ENCODE measurements at regions not wholly inside any gene's neighbourhood (a gene's known extent, or its start where the extent isn't known, plus 50 kb on each side); places are given as distances from the start of the nearest gene placed in this dataset.

DNA sequence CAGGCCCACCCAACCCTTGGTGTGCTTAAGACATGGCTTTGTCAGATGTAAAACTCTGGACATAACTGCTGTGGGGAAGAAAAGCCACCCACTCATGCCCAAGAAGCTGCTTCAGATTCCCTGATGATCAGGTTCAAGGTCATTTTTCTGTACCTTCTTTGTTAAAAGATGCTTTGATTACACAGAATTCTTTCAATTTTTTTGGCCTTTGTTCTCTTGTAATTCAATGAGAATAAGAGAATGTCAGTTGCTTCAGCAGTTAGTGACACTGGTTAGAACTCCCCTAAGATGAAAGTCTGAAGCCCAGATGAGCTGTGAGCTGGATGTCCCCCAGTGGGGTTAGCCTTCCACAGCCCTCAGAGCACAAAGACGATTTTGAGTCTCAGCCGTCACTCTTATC is 152.7 kb downstream of the CHRM3 start:
- H3K27me3 ChIP-seq (ENCODE audit: insufficient read depth), result no peaks in the 10 kb centered on the region
- H3F3A ChIP-seq (replicated peaks; ENCODE audit: low read depth), result no peaks in the 10 kb centered on the region
- H3K9me2 ChIP-seq (ENCODE audit: insufficient read depth), result no peaks in the 10 kb centered on the region; the same call in 1 of the 2 replicates
- TF ChIP-seq ZNF331 (CRISPR knock-in tag; IDR thresholded peaks at IDR 0.05; ENCODE audit: low read depth) (no peak), CREB1 (CRISPR knock-in tag; IDR thresholded peaks at IDR 0.05; ENCODE audit: low read depth) (no peak), EZH2 (IDR thresholded peaks at IDR 0.05; ENCODE audit: low read depth, unreplicated experiment) (no peak), ZNF114 (CRISPR knock-in tag; IDR thresholded peaks at IDR 0.05) (no peak)
- TF ChIP-seq, protein P1, sequence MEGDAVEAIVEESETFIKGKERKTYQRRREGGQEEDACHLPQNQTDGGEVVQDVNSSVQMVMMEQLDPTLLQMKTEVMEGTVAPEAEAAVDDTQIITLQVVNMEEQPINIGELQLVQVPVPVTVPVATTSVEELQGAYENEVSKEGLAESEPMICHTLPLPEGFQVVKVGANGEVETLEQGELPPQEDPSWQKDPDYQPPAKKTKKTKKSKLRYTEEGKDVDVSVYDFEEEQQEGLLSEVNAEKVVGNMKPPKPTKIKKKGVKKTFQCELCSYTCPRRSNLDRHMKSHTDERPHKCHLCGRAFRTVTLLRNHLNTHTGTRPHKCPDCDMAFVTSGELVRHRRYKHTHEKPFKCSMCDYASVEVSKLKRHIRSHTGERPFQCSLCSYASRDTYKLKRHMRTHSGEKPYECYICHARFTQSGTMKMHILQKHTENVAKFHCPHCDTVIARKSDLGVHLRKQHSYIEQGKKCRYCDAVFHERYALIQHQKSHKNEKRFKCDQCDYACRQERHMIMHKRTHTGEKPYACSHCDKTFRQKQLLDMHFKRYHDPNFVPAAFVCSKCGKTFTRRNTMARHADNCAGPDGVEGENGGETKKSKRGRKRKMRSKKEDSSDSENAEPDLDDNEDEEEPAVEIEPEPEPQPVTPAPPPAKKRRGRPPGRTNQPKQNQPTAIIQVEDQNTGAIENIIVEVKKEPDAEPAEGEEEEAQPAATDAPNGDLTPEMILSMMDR (conservative IDR thresholded peaks at IDR 0.05; ENCODE audit: low read depth in 2 of 2), result no peak
- TF ChIP-seq, protein P2, sequence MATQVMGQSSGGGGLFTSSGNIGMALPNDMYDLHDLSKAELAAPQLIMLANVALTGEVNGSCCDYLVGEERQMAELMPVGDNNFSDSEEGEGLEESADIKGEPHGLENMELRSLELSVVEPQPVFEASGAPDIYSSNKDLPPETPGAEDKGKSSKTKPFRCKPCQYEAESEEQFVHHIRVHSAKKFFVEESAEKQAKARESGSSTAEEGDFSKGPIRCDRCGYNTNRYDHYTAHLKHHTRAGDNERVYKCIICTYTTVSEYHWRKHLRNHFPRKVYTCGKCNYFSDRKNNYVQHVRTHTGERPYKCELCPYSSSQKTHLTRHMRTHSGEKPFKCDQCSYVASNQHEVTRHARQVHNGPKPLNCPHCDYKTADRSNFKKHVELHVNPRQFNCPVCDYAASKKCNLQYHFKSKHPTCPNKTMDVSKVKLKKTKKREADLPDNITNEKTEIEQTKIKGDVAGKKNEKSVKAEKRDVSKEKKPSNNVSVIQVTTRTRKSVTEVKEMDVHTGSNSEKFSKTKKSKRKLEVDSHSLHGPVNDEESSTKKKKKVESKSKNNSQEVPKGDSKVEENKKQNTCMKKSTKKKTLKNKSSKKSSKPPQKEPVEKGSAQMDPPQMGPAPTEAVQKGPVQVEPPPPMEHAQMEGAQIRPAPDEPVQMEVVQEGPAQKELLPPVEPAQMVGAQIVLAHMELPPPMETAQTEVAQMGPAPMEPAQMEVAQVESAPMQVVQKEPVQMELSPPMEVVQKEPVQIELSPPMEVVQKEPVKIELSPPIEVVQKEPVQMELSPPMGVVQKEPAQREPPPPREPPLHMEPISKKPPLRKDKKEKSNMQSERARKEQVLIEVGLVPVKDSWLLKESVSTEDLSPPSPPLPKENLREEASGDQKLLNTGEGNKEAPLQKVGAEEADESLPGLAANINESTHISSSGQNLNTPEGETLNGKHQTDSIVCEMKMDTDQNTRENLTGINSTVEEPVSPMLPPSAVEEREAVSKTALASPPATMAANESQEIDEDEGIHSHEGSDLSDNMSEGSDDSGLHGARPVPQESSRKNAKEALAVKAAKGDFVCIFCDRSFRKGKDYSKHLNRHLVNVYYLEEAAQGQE (IDR thresholded peaks at IDR 0.05; ENCODE audit: unreplicated experiment), result no peak
- H3K36me3 Mint-ChIP-seq (ENCODE audit: low read depth), result no peaks in the 10 kb centered on the region
- no peak overlapping the region for H2AFZ ChIP-seq
- no peak overlapping the region for H3K4me3 Mint-ChIP-seq
- no peaks in the 10 kb centered on the region for H3K27me3 Mint-ChIP-seq (ENCODE audit: insufficient read depth, low read depth, poor library complexity)
- no peak for DNase-seq (ENCODE audit: low spot score)
- H3K36me3 ChIP-seq (ENCODE audit: insufficient read depth), result no peaks in the 10 kb centered on the region
- peaks cover 17% of the 10 kb centered on the region for H3K4me1 ChIP-seq (ENCODE audit: insufficient read depth)
- H3K4me3 ChIP-seq, result no peak overlapping the region
- H3K27ac Mint-ChIP-seq, result no peak overlapping the region
- H3K4me1 Mint-ChIP-seq, result peaks cover 16% of the 10 kb centered on the region
- H4K20me1 ChIP-seq (replicated peaks; ENCODE audit: insufficient read depth), result no peaks in the 10 kb centered on the region
- H3K79me2 ChIP-seq (replicated peaks; ENCODE audit: insufficient read depth), result no peaks in the 10 kb centered on the region
- H3K9me3 Mint-ChIP-seq, result no peaks in the 10 kb centered on the region
- H3K4me2 ChIP-seq, result no peak overlapping the region
- ATAC-seq, result no peak
- no peak overlapping the region for H3K27ac ChIP-seq (ENCODE audit: low read depth)

DNA sequence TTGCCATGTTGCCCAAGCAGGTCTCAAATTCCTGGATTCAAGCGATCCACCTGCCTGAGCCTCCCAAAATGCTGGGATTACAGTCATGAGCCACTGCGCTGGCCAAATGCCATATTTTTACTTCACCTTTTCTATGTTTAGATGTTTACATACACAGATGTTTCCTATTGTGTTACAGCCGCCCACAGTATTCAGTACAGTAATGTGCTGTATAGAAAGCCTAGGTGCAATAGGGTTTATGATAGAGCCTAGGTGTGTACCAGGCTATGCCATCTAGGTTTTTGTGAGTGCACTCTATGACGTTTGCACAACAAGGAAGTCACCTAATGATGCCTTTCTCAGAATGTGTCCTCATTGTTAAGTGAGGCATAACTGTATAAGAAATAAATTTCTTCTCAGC is 153.4 kb downstream of the CHRM3 start:
- ATAC-seq, result no peak
- Histone ChIP-seq H3K27ac (ENCODE audit: low read depth) (no peak overlapping the region), H3K27me3 (ENCODE audit: insufficient read depth) (no peaks in the 10 kb centered on the region), H2AFZ (no peak overlapping the region), H3K4me3 (no peak overlapping the region), H3K36me3 (ENCODE audit: insufficient read depth) (no peaks in the 10 kb centered on the region), H3K79me2 (replicated peaks; ENCODE audit: insufficient read depth) (no peaks in the 10 kb centered on the region), H3F3A (replicated peaks; ENCODE audit: low read depth) (no peaks in the 10 kb centered on the region), H3K9me2 (ENCODE audit: insufficient read depth) (no peaks in the 10 kb centered on the region), H3K4me1 (ENCODE audit: insufficient read depth) (peaks cover 17% of the 10 kb centered on the region), H4K20me1 (replicated peaks; ENCODE audit: insufficient read depth) (no peaks in the 10 kb centered on the region), H3K4me2 (no peak overlapping the region)
- no peaks in the 10 kb centered on the region for H3K27me3 Mint-ChIP-seq (ENCODE audit: insufficient read depth, low read depth, poor library complexity)
- no peak overlapping the region for H3K27ac Mint-ChIP-seq
- TF ChIP-seq, protein P1 (conservative IDR thresholded peaks at IDR 0.05; ENCODE audit: low read depth in 2 of 2), result no peak
- TF ChIP-seq STAT1 (IDR thresholded peaks at IDR 0.05; ENCODE audit: unreplicated experiment), result no peak
- H3K4me3 Mint-ChIP-seq, result no peak overlapping the region
- peaks cover 16% of the 10 kb centered on the region for H3K4me1 Mint-ChIP-seq
- no peaks in the 10 kb centered on the region for H3K9me3 Mint-ChIP-seq
- DNase-seq (ENCODE audit: low spot score), result no peak
- no peaks in the 10 kb centered on the region for H3K36me3 Mint-ChIP-seq (ENCODE audit: low read depth)

Data from GM23338 (cell line).